GM20000 (cell line): ENCODE measurements at regions not wholly inside any gene's neighbourhood (a gene's known extent, or its start where the extent isn't known, plus 50 kb on each side); places are given as distances from the start of the nearest gene placed in this dataset.

Source experiments
- DNase-seq: peaks from one replicate; pipeline ENCODE4 v3.0.0; 2012; ENCODE audit warnings: low spot score
- CTCF ChIP-seq: IDR thresholded peaks from 2 replicates; pipeline ENCODE4 v1.5.1; 2012; ENCODE audit warnings: mild to moderate bottlenecking, control low read depth; ENCODE audit errors: extremely low read depth, missing control alignments

- no peak for TF ChIP-seq CTCF
- no peak for DNase-seq
Measured at GRCh38 chr16:18003033-18003432, 333.5 kb downstream of the NPIPA8 start.

GRCh38 chr16:17998996-17999395 is 337.5 kb downstream of the NPIPA8 start:
- no peak for DNase-seq
- TF ChIP-seq CTCF, result no peak

GRCh38 chr16:17998550-17998949 is 338.0 kb downstream of the NPIPA8 start:
- no peak for DNase-seq
- no peak for TF ChIP-seq CTCF

- no peak for DNase-seq
- no peak for TF ChIP-seq CTCF
Measured at GRCh38 chr16:17994027-17994426, 342.5 kb downstream of the NPIPA8 start.

GRCh38 chr16:17992416-17992815 is 344.1 kb downstream of the NPIPA8 start:
- TF ChIP-seq CTCF, result no peak
- no peak for DNase-seq

GRCh38 chr16:17989255-17989654 is 347.3 kb downstream of the NPIPA8 start:
- no peak for DNase-seq
- no peak for TF ChIP-seq CTCF

GRCh38 chr16:17988839-17989238 is 347.7 kb downstream of the NPIPA8 start:
- DNase-seq, result no peak
- TF ChIP-seq CTCF, result no peak
